T-helper 2 cell treated with Interferon-gamma antibody and Interleukin-4, amounts not matched to agents 100 ng/mL and 5 ng/mL, for 36 hours (primary cell): ENCODE measurements at regions not wholly inside any gene's neighbourhood (a gene's known extent, or its start where the extent isn't known, plus 50 kb on each side); places are given as distances from the start of the nearest gene placed in this dataset.

Experiments
- intact Hi-C: fragments of 100-400 bp; cut with micrococcal nuclease; formaldehyde crosslinking; loops from one replicate; pipeline ENCODE4 v1.15.1; 2023

- intact Hi-C loops = no loop called here
Observed at GRCh38 chr4:1467581-1468458, 61.6 kb upstream of the NKX1-1 start.

- intact Hi-C loops = no loop called here
Observed at GRCh38 chr4:1466863-1467165, 60.6 kb upstream of the NKX1-1 start.

GRCh38 chr4:1466034-1466862 lies 60.0 kb upstream of the NKX1-1 start:
- intact Hi-C loops = no loop called here

- intact Hi-C loops = no loop called here
Observed at GRCh38 chr4:1465173-1466033, 59.2 kb upstream of the NKX1-1 start.

GRCh38 chr4:1464581-1465171 lies 58.4 kb upstream of the NKX1-1 start:
- intact Hi-C loops = no loop called here

- intact Hi-C loops = no loop called here
Observed at GRCh38 chr4:1463927-1464540, 57.8 kb upstream of the NKX1-1 start.

GRCh38 chr4:1463088-1463926 lies 57.1 kb upstream of the NKX1-1 start:
- intact Hi-C loops = no loop called here

GRCh38 chr4:1462768-1463075 lies 56.5 kb upstream of the NKX1-1 start:
- intact Hi-C loops = no loop called here

- intact Hi-C loops = no loop called here
Observed at GRCh38 chr4:1462009-1462767, 55.9 kb upstream of the NKX1-1 start.

GRCh38 chr4:1460967-1461868 lies 55.0 kb upstream of the NKX1-1 start:
- intact Hi-C loops = no loop called here

GRCh38 chr4:1459722-1460511 lies 53.7 kb upstream of the NKX1-1 start:
- intact Hi-C loops = no loop called here

GRCh38 chr4:1459081-1459721 lies 53.0 kb upstream of the NKX1-1 start:
- intact Hi-C loops = no loop called here

GRCh38 chr4:1458581-1458980 lies 52.3 kb upstream of the NKX1-1 start:
- intact Hi-C loops = no loop called here
